Endothelial cell of umbilical vein (primary cell): ENCODE measurements at regions not wholly inside any gene's neighbourhood (a gene's known extent, or its start where the extent isn't known, plus 50 kb on each side); places are given as distances from the start of the nearest gene placed in this dataset.

Experiments
- BruUV-seq: library from RNA; stranded (reverse); fragments of 400-500 nt; replicated peaks from 2 replicates; lab custom pipeline; 2021; lab: Mats Ljungman, UMichigan
- CTCF ChIA-PET: fragments of 300-600, 350-600 bp; sonication (Branson Sonifier 250); formaldehyde crosslinking; loops from one replicate; lab custom pipeline; 2021; ENCODE audit warnings: antibody characterized with exemption, inconsistent platforms; lab: Charles Lee
- POLR2A ChIA-PET: fragments of 300-600, 350-600 bp; sonication (Branson Sonifier 250); formaldehyde crosslinking; loops from one replicate; lab custom pipeline; 2021; ENCODE audit warnings: antibody characterized with exemption, inconsistent platforms; lab: Charles Lee
- DNase-seq: peaks from one replicate; pipeline ENCODE4 v3.0.0-alpha.2; 2011; ENCODE audit warnings: low read depth, low spot score
- FAIRE-seq: peaks from 2 replicates; lab custom pipeline; 2011; peaks lifted over from hg19 to GRCh38; lab: Jason Lieb, UNC
- H2AFZ ChIP-seq: 2 replicates; pipeline ENCODE4 v1.6.0; 2012; ENCODE audit warnings: low read depth, low read length, control low read depth, inconsistent platforms
- H3K27ac ChIP-seq: 2 replicates; pipeline ENCODE4 v1.5.1; 2011; ENCODE audit warnings: low read depth, mild to moderate bottlenecking, control low read depth, low read length, moderate library complexity; ENCODE audit not compliant: insufficient read depth
- H3K27me3 ChIP-seq, 2 experiments: 2 replicates each; pipeline versions ENCODE4 v1.6.0 to v1.6.1; 2011; ENCODE audit warnings: low read length in 2 of 2, mixed read lengths in 1 of 2; ENCODE audit not compliant: control insufficient read depth in 2 of 2, insufficient read depth in 2 of 2
- H3K36me3 ChIP-seq, 2 experiments: 2 replicates in 1 of 2; 3 replicates in 1 of 2; pipeline ENCODE4 v1.5.1; 2011; ENCODE audit warnings: low read length in 2 of 2, mild to moderate bottlenecking in 1 of 2, moderate library complexity in 1 of 2; ENCODE audit not compliant: control insufficient read depth in 2 of 2, insufficient read depth in 2 of 2; ENCODE audit errors: extremely low read depth in 1 of 2
- H3K4me1 ChIP-seq: 3 replicates; pipeline ENCODE4 v1.5.1; 2011; ENCODE audit warnings: mild to moderate bottlenecking, low read length; ENCODE audit not compliant: control insufficient read depth, insufficient read depth; ENCODE audit errors: extremely low read depth
- H3K4me2 ChIP-seq: 2 replicates; pipeline ENCODE4 v1.6.1; 2011; ENCODE audit warnings: low read length, control low read depth, mixed read lengths; ENCODE audit not compliant: insufficient read depth
- H3K4me3 ChIP-seq, 3 experiments: fragments of 200-600 bp in 1 of 3; sonication (generic), shearing (Covaris generic) in 1 of 3; replicated peaks in 1 of 3; 2 replicates each; pipeline ENCODE4 v1.5.1; 2011 to 2016; ENCODE audit warnings: control low read depth in 3 of 3, low read length in 3 of 3, mild to moderate bottlenecking in 2 of 3, inconsistent platforms in 1 of 3, low read depth in 1 of 3, moderate library complexity in 1 of 3; ENCODE audit not compliant: insufficient read depth in 1 of 3
- H3K79me2 ChIP-seq: 2 replicates; pipeline ENCODE4 v1.6.0; 2012; ENCODE audit warnings: low read length, inconsistent platforms; ENCODE audit not compliant: control insufficient read depth, insufficient read depth
- H3K9ac ChIP-seq: replicated peaks from 2 replicates; pipeline ENCODE3; 2011; ENCODE audit warnings: low read length, control low read depth; ENCODE audit not compliant: insufficient read depth; ENCODE audit errors: extremely low read depth
- H3K9me1 ChIP-seq: replicated peaks from 3 replicates; pipeline ENCODE4 v1.6.0; 2011; ENCODE audit warnings: mild to moderate bottlenecking, low read length; ENCODE audit not compliant: control insufficient read depth, insufficient read depth; ENCODE audit errors: extremely low read depth
- H3K9me3 ChIP-seq: replicated peaks from 2 replicates; pipeline ENCODE4 v1.5.1; 2012; ENCODE audit warnings: low read length, inconsistent platforms; ENCODE audit not compliant: control insufficient read depth, insufficient read depth
- H4K20me1 ChIP-seq: replicated peaks from 2 replicates; pipeline ENCODE3; 2011; ENCODE audit warnings: mild to moderate bottlenecking, low read length; ENCODE audit not compliant: control insufficient read depth, insufficient read depth; ENCODE audit errors: extremely low read depth
- CTCF ChIP-seq, 2 donors: IDR thresholded peaks; 1 replicate in 1 of 2; 2 replicates in 1 of 2; pipeline ENCODE4 v1.5.1; 2011; ENCODE audit warnings: low read length in 2 of 2, mild to moderate bottlenecking in 2 of 2, moderate library complexity in 2 of 2, control low read depth in 1 of 2, inconsistent platforms in 1 of 2, low read depth in 1 of 2; ENCODE audit not compliant: insufficient read depth in 1 of 2; ENCODE audit errors: extremely low read depth in 1 of 2
- EZH2 ChIP-seq: IDR thresholded peaks from 2 replicates; pipeline ENCODE4 v1.6.1; 2012; ENCODE audit warnings: borderline replicate concordance, low read depth, mild to moderate bottlenecking, moderate library complexity, low read length, inconsistent platforms; ENCODE audit not compliant: severe bottlenecking
- FOS ChIP-seq: IDR thresholded peaks from 2 replicates; pipeline ENCODE4 v1.6.1; 2011; ENCODE audit warnings: mild to moderate bottlenecking, low read length, moderate library complexity, borderline replicate concordance; ENCODE audit not compliant: insufficient read depth
- GATA2 ChIP-seq: IDR thresholded peaks from 2 replicates; pipeline ENCODE4 v1.7.0; 2011; ENCODE audit warnings: low read depth, mild to moderate bottlenecking, moderate library complexity, mixed read lengths, low read length; ENCODE audit not compliant: insufficient read length, insufficient read depth
- JUN ChIP-seq: IDR thresholded peaks from 2 replicates; pipeline ENCODE4 v1.6.1; 2011; ENCODE audit warnings: borderline replicate concordance, low read depth; ENCODE audit not compliant: insufficient read length, insufficient read depth
- MAX ChIP-seq: IDR thresholded peaks from 2 replicates; pipeline ENCODE4 v1.6.1; 2011; ENCODE audit not compliant: insufficient read depth, insufficient read length
- MYC ChIP-seq: IDR thresholded peaks from one replicate; pipeline ENCODE4 v1.6.1; 2011; ENCODE audit warnings: mild to moderate bottlenecking, low read depth, low read length
- POLR2A ChIP-seq: IDR thresholded peaks from 2 replicates; pipeline ENCODE4 v1.6.1; 2012; ENCODE audit warnings: low read depth, mild to moderate bottlenecking, control low read depth, low read length
- POLR2AphosphoS5 ChIP-seq: IDR thresholded peaks from 2 replicates; pipeline ENCODE4 v1.6.1; 2012; ENCODE audit warnings: low read depth, mild to moderate bottlenecking, control low read depth, low read length, moderate library complexity; ENCODE audit not compliant: insufficient read depth
- dilution Hi-C: fragments of 300-500 bp; cut with MboI; formaldehyde crosslinking; loops from one replicate; pipeline ENCODE4 v1.15.0; 2019; ENCODE audit warnings: low sequenced_read_pairs; ENCODE audit not compliant: extremely low pct_ligation_motif_present
- intact Hi-C: fragments of 100-400 bp; cut with micrococcal nuclease; formaldehyde crosslinking; loops from one replicate; pipeline ENCODE4 v1.10.0; 2022

GRCh38 chr5:53399926-53400697, 80.3 kb upstream of the FST start:
- Histone ChIP-seq H4K20me1 (no peaks in the 10 kb centered on the region), H2AFZ (no peak overlapping the region), H3K79me2 (no peaks in the 10 kb centered on the region), H3K27me3 (no peaks in the 10 kb centered on the region), H3K9me3 (no peaks in the 10 kb centered on the region), H3K27ac (no peak overlapping the region), H3K9ac (no peak overlapping the region), H3K9me1 (no peaks in the 10 kb centered on the region), H3K4me1 (peaks cover 6% of the 10 kb centered on the region), H3K36me3 (no peaks in the 10 kb centered on the region), H3K4me3 (no peak overlapping the region), H3K4me2 (no peak overlapping the region)
- no peak for TF ChIP-seq POLR2AphosphoS5
- TF ChIP-seq JUN, result no peak
- no peak for TF ChIP-seq FOS
- TF ChIP-seq MAX, result no peak
- no peak for TF ChIP-seq POLR2A
- no peak for TF ChIP-seq MYC
- TF ChIP-seq EZH2, result no peak
- TF ChIP-seq CTCF (IDR thresholded peaks at IDR 0.05; ENCODE audit: extremely low read depth in 1 of 2, insufficient read depth in 1 of 2, low read depth in 1 of 2, low read length in 2 of 2), result no peak
- no peak for TF ChIP-seq GATA2
- FAIRE-seq (no peak), DNase-seq (no peak)
- BruUV-seq, result no TSS peak
- ChIA-PET CTCF (interaction anchor here (1.5 kb wide), 1 partner anchor 31 kb away, joined by 3 read pairs; no protein-coding TSS in a partner anchor), POLR2A (no interaction called here)
- dilution Hi-C loops (no loop called here), intact Hi-C loops (no loop called here)
